IMR-90 (cell line): ENCODE measurements at regions not wholly inside any gene's neighbourhood (a gene's known extent, or its start where the extent isn't known, plus 50 kb on each side); places are given as distances from the start of the nearest gene placed in this dataset.

Experiments used
- ATAC-seq: fragments of 200-7000 bp; cut with Tn5 transposase; 2 replicates; pipeline ENCODE4 v1.9.1; 2020; ENCODE audit warnings: low read depth, mild to moderate bottlenecking, moderate library complexity
- BruUV-seq: library from RNA; stranded (reverse); fragments of 400-500 nt; replicated peaks from 2 replicates; lab custom pipeline; 2021; lab: Mats Ljungman, UMichigan
- CTCF ChIA-PET: fragments of 300-600 bp; formaldehyde crosslinking; extraction: SDS; loops from one replicate; lab custom pipeline; 2021; ENCODE audit warnings: antibody characterized with exemption; lab: Yijun Ruan, JAX
- POLR2A ChIA-PET: fragments of 300-600 bp; sonication (Branson Sonifier 250); formaldehyde crosslinking; loops from one replicate; lab custom pipeline; 2022; ENCODE audit warnings: antibody characterized with exemption; ENCODE audit not compliant: unreplicated experiment; lab: Charles Lee
- DNase-seq: peaks from one replicate; pipeline ENCODE4 v3.0.0; 2013
- H2AFZ ChIP-seq: replicated peaks from 2 replicates; pipeline ENCODE3; 2013; ENCODE audit warnings: low read length, mild to moderate bottlenecking; ENCODE audit not compliant: poor library complexity
- H2AK5ac ChIP-seq: 2 replicates; pipeline ENCODE4 v1.6.1; 2013; ENCODE audit warnings: low read depth, low read length, inconsistent platforms
- H2AK9ac ChIP-seq: replicated peaks from 2 replicates; pipeline ENCODE3; 2013; ENCODE audit warnings: mild to moderate bottlenecking, low read depth, low read length, moderate library complexity; ENCODE audit not compliant: poor library complexity
- H2BK120ac ChIP-seq: 2 replicates; pipeline ENCODE4 v1.6.1; 2013; ENCODE audit warnings: low read depth, low read length, inconsistent platforms
- H2BK15ac ChIP-seq: 3 replicates; pipeline ENCODE4 v1.6.1; 2013; ENCODE audit warnings: low read depth, low read length, inconsistent platforms
- H2BK20ac ChIP-seq: 2 replicates; pipeline ENCODE4 v1.6.1; 2013; ENCODE audit warnings: low read depth, mild to moderate bottlenecking, inconsistent platforms, low read length, moderate library complexity
- H2BK5ac ChIP-seq: 2 replicates; pipeline ENCODE4 v1.6.1; 2013; ENCODE audit warnings: mild to moderate bottlenecking, low read depth, low read length, inconsistent platforms; ENCODE audit not compliant: poor library complexity, severe bottlenecking
- H3K14ac ChIP-seq: replicated peaks from 2 replicates; pipeline ENCODE4 v1.6.1; 2013; ENCODE audit warnings: low read depth, low read length, inconsistent platforms
- H3K18ac ChIP-seq: 2 replicates; pipeline ENCODE4 v1.6.1; 2013; ENCODE audit warnings: low read depth, low read length, control low read depth
- H3K23ac ChIP-seq: 2 replicates; pipeline ENCODE4 v1.6.1; 2013; ENCODE audit warnings: low read depth, low read length, inconsistent platforms
- H3K27ac ChIP-seq: 2 replicates; pipeline ENCODE4 v1.5.1; 2013; ENCODE audit warnings: mild to moderate bottlenecking, control low read depth, low read length; ENCODE audit not compliant: insufficient read depth
- H3K27me3 ChIP-seq: 2 replicates; pipeline ENCODE4 v1.6.1; 2013; ENCODE audit warnings: low read length; ENCODE audit not compliant: control insufficient read depth, insufficient read depth
- H3K36me3 ChIP-seq: 2 replicates; pipeline ENCODE4 v1.6.1; 2013; ENCODE audit warnings: low read length, mixed read lengths; ENCODE audit not compliant: control insufficient read depth, insufficient read depth
- H3K4ac ChIP-seq: 2 replicates; pipeline ENCODE4 v1.6.1; 2013; ENCODE audit warnings: low read depth, low read length, inconsistent platforms
- H3K4me1 ChIP-seq: 2 replicates; pipeline ENCODE4 v1.6.1; 2013; ENCODE audit warnings: low read length, mixed read lengths; ENCODE audit not compliant: control insufficient read depth, insufficient read depth
- H3K4me2 ChIP-seq: 2 replicates; pipeline ENCODE4 v1.6.1; 2013; ENCODE audit warnings: low read depth, mild to moderate bottlenecking, control low read depth, low read length, moderate library complexity
- H3K4me3 ChIP-seq: 2 replicates; pipeline ENCODE4 v1.5.1; 2013; ENCODE audit warnings: low read depth, mild to moderate bottlenecking, control low read depth, low read length, moderate library complexity; ENCODE audit not compliant: insufficient read depth
- H3K56ac ChIP-seq: 2 replicates; pipeline ENCODE4 v1.6.1; 2013; ENCODE audit warnings: low read length, inconsistent platforms; ENCODE audit not compliant: insufficient read depth; ENCODE audit errors: extremely low read depth
- H3K79me1 ChIP-seq, 2 experiments: 2 replicates each; pipeline ENCODE4 v1.6.1; 2013; ENCODE audit warnings: low read length in 2 of 2, inconsistent platforms in 1 of 2, low read depth in 1 of 2
- H3K9ac ChIP-seq: 2 replicates; pipeline ENCODE4 v1.6.1; 2013; ENCODE audit warnings: low read depth, low read length, control low read depth
- H3K9me1 ChIP-seq: 2 replicates; pipeline ENCODE4 v1.6.1; 2013; ENCODE audit warnings: low read length, inconsistent platforms; ENCODE audit not compliant: insufficient read depth
- H3K9me3 ChIP-seq: 2 replicates; pipeline ENCODE4 v1.6.1; 2013; ENCODE audit warnings: low read length; ENCODE audit not compliant: control insufficient read depth, insufficient read depth
- H4K20me1 ChIP-seq: 2 replicates; pipeline ENCODE4 v1.6.1; 2013; ENCODE audit warnings: low read length, inconsistent platforms; ENCODE audit not compliant: insufficient read depth
- H4K5ac ChIP-seq: 2 replicates; pipeline ENCODE4 v1.6.1; 2013; ENCODE audit warnings: mild to moderate bottlenecking, low read depth, low read length, control low read depth
- H4K8ac ChIP-seq, 2 experiments: 2 replicates each; pipeline ENCODE4 v1.6.1; 2013; ENCODE audit warnings: low read depth in 2 of 2, low read length in 2 of 2, control low read depth in 1 of 2, inconsistent platforms in 1 of 2
- H4K91ac ChIP-seq: 2 replicates; pipeline ENCODE4 v1.6.1; 2013; ENCODE audit warnings: low read depth, low read length, inconsistent platforms; ENCODE audit not compliant: insufficient read depth
- BHLHE40 ChIP-seq: fragments of 150-350 bp; IDR thresholded peaks from 2 replicates; pipeline ENCODE4 v1.6.1; 2016; ENCODE audit warnings: mild to moderate bottlenecking, low read depth, low read length
- POLR2A ChIP-seq: IDR thresholded peaks from 2 replicates; pipeline ENCODE4 v1.6.1; 2012; ENCODE audit warnings: mild to moderate bottlenecking, low read depth, low read length
- RCOR1 ChIP-seq: IDR thresholded peaks from 2 replicates; pipeline ENCODE4 v1.6.1; 2012; ENCODE audit warnings: mild to moderate bottlenecking, low read length, improper control_type of control experiment; ENCODE audit not compliant: insufficient replicate concordance
- dilution Hi-C: fragments of 300-500 bp; cut with HindIII; formaldehyde crosslinking; loops from one replicate; pipeline ENCODE4 v1.14.3; 2018; ENCODE audit warnings: low sequenced_read_pairs; ENCODE audit not compliant: unreplicated experiment
- in situ Hi-C: fragments of 300-500 bp; cut with MboI; formaldehyde crosslinking; loops from 3 replicates; pipeline ENCODE4 v1.14.3; 2019; ENCODE audit warnings: low sequenced_read_pairs, inconsistent platforms, mixed read lengths
- intact Hi-C: fragments of 100-400 bp; cut with micrococcal nuclease; formaldehyde crosslinking; loops from 2 replicates; pipeline ENCODE4 v1.10.0; 2022

- H3K79me1 ChIP-seq, result no peaks in the 10 kb centered on the region
- H3K18ac ChIP-seq, result no peak overlapping the region
- intact Hi-C loops (no loop called here), in situ Hi-C loops (no loop called here), dilution Hi-C loops (no loop called here)
- no peak overlapping the region for H2AK5ac ChIP-seq
- no peak for ATAC-seq
- H3K27ac ChIP-seq, result no peak overlapping the region
- H2AFZ ChIP-seq, result no peak overlapping the region
- H2BK15ac ChIP-seq, result no peak overlapping the region
- no peak overlapping the region for H3K23ac ChIP-seq
- BruUV-seq, result no TSS peak
- no peak overlapping the region for H2AK9ac ChIP-seq
- H3K14ac ChIP-seq, result no peak overlapping the region
- POLR2A ChIA-PET, result no interaction called here
- no peak overlapping the region for H4K8ac ChIP-seq
- no peaks in the 10 kb centered on the region for H3K4me1 ChIP-seq
- no peak overlapping the region for H2BK20ac ChIP-seq
- no peak overlapping the region for H3K9ac ChIP-seq
- no peak overlapping the region for H2BK120ac ChIP-seq
- H3K36me3 ChIP-seq, result no peaks in the 10 kb centered on the region
- no peak overlapping the region for H2BK5ac ChIP-seq
- no peaks in the 10 kb centered on the region for H3K27me3 ChIP-seq
- no peak for TF ChIP-seq BHLHE40
- TF ChIP-seq RCOR1, result no peak
- TF ChIP-seq POLR2A, result no peak
- no peak overlapping the region for H3K4ac ChIP-seq
- no peak overlapping the region for H4K91ac ChIP-seq
- H3K56ac ChIP-seq, result no peak overlapping the region
- no peaks in the 10 kb centered on the region for H3K9me3 ChIP-seq
- H3K4me3 ChIP-seq, result no peak overlapping the region
- no peaks in the 10 kb centered on the region for H3K9me1 ChIP-seq
- H4K5ac ChIP-seq, result no peak overlapping the region
- H4K20me1 ChIP-seq, result no peaks in the 10 kb centered on the region
- DNase-seq, result no peak
- CTCF ChIA-PET, result no interaction called here
- H3K4me2 ChIP-seq, result no peak overlapping the region
Measured at GRCh38 chr5:12177851-12178250, 273.6 kb upstream of the CTNND2 start.
